Body of pancreas (tissue), 4 donors: ENCODE measurements at regions not wholly inside any gene's neighbourhood (a gene's known extent, or its start where the extent isn't known, plus 50 kb on each side); places are given as distances from the start of the nearest gene placed in this dataset.

Experiments used
- ATAC-seq: fragments of 150-250 bp; one replicate; pipeline ENCODE4 v1.9.1; 2016
- DNase-seq, 4 donors: peaks; one replicate each; pipeline ENCODE4 v3.0.0-alpha.2; 2019
- H3K27ac ChIP-seq, 4 donors: fragments of 200-600 bp; sonication (generic); 1 replicate in 3 of 4; 2 replicates in 1 of 4; pipeline versions ENCODE4 v1.5.1 to v1.6.1; 2016 to 2019; ENCODE audit warnings: mild to moderate bottlenecking in 1 of 4, mixed read lengths in 1 of 4, moderate library complexity in 1 of 4
- H3K27me3 ChIP-seq, 2 donors: fragments of 200-600 bp; sonication (generic); one replicate each; pipeline ENCODE4 v1.6.0; 2016; ENCODE audit warnings: mild to moderate bottlenecking in 1 of 2
- H3K36me3 ChIP-seq, 2 donors: fragments of 200-600 bp; sonication (generic); replicated peaks in 1 of 2; 2 replicates each; pipeline ENCODE4 v1.5.1; 2016; ENCODE audit warnings: low read depth in 2 of 2; ENCODE audit not compliant: insufficient read depth in 1 of 2
- H3K4me1 ChIP-seq: fragments of 200-600 bp; sonication (generic); one replicate; pipeline ENCODE4 v1.6.0; 2016
- H3K4me3 ChIP-seq, 2 donors: fragments of 200-600 bp; sonication (generic); 1 replicate in 1 of 2; 2 replicates in 1 of 2; pipeline ENCODE4 v1.5.1; 2016 to 2019
- H3K9me3 ChIP-seq, 3 donors: fragments of 200-600 bp; sonication (generic); 1 replicate in 2 of 3; 2 replicates in 1 of 3; pipeline ENCODE4 v1.5.1; 2016
- CTCF ChIP-seq, 7 experiments: fragments of 450-650 bp in 4 of 7; fragments of 200-600 bp in 3 of 7; sonication (generic) in 3 of 7; IDR thresholded peaks; one replicate each; pipeline ENCODE4 v1.5.1; 2016 to 2019; ENCODE audit warnings: antibody characterized with exemption in 7 of 7
- POLR2A ChIP-seq, 3 donors: fragments of 450-650 bp; IDR thresholded peaks; one replicate each; pipeline ENCODE4 v1.6.1; 2016; ENCODE audit warnings: antibody characterized with exemption in 3 of 3, mild to moderate bottlenecking in 2 of 3
- WGBS, 2 donors: methylation state at CpG; one replicate each; pipeline ENCODE4 v1.1.5; 2017; 5-methylcytosine and 5-hydroxymethylcytosine counted together
- intact Hi-C: fragments of 100-400 bp; cut with DNase I; formaldehyde crosslinking; loops from one replicate; pipeline ENCODE4 v1.15.1; 2023

DNA sequence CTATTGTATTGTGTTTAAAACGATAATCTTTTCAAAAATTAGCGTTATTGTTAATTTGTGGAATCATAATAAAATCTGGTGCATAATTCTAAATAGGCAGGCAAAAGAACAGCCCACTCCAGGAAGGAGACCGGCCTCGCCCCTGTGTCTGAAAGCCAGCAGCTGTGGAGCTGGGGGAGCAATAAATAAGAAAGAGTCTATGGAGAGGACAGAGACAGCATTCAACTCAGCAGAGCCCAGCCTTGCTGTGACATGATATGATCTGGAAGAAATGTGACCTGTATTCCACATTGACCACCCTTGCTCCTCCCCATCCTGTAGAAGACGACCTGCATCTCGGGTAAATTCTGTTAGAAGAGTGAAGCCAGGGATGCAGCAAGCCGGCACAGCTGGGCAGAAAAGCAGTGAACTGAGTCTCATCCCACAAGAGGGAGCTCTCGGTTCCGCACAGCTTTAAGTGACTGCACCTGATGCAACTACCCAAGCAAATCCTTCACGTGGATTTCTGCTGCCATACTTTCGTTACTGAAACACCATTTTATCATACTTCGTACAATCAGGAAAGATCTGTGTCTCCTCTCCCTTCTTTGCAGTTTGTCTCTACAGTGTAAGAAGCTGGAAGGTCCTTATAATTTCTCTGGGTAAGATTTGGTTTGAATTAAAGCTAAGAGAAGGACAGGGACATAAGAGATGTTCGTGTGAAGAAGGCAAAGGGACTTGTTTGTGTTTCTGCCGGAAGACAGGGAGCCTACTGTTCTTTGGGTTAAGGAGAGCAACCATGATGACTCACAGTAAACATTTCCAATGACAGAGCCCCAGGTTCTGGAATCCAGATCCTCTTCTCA, 427.1 kb downstream of the GPAM start:
- H3K9me3 ChIP-seq: no peaks in the 10 kb centered on the region
- 28 to 29% methylated on average over 14 of the region's 14 CpGs for WGBS, 2 donors
- DNase-seq (peak; percentile 36 to 57 (median 48)), ATAC-seq (no peak)
- H3K27me3 ChIP-seq: no peaks in the 10 kb centered on the region
- no peak overlapping the region for H3K4me3 ChIP-seq
- intact Hi-C loops: no loop called here
- no peak overlapping the region for H3K27ac ChIP-seq
- H3K4me1 ChIP-seq: no peaks in the 10 kb centered on the region
- H3K36me3 ChIP-seq: no peaks in the 10 kb centered on the region
- TF ChIP-seq POLR2A (IDR thresholded peaks at IDR 0.05): no peak
- TF ChIP-seq CTCF (IDR thresholded peaks at IDR 0.05): peak; percentile 18 to 54 (median 35)

GRCh38 chr10:111758593-111758992, 425.0 kb downstream of the GPAM start:
- Histone ChIP-seq H3K27me3 (no peaks in the 10 kb centered on the region), H3K4me3 (no peak overlapping the region), H3K9me3 (no peaks in the 10 kb centered on the region), H3K36me3 (no peaks in the 10 kb centered on the region), H3K27ac (no peak overlapping the region), H3K4me1 (no peaks in the 10 kb centered on the region)
- no peak for DNase-seq
- ATAC-seq: no peak
- TF ChIP-seq CTCF (IDR thresholded peaks at IDR 0.05): no peak
- no peak for TF ChIP-seq POLR2A (IDR thresholded peaks at IDR 0.05)
- intact Hi-C loops: no loop called here
- WGBS, 2 donors: 56 to 70% methylated on average over 3 of the region's 3 CpGs

DNA sequence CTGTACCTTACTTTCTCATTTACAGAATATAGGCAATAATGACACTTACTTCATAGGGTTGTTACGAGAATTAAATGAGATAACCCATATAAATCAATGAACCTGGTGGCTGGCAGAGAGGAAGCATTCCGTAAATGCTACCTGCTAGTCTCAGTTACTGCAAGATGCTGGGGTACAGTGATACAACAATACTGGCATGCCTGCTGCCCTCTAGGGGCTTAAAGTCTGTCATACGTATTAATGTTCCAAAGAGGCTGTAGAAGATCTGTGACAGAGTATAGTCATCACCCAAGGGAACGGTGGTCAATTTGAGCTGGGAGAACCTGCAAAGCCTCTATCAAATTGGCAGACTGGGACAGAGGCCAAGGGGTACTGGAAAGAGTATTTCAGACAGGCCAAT, 421.5 kb downstream of the GPAM start:
- Histone ChIP-seq H3K4me1 (no peaks in the 10 kb centered on the region), H3K9me3 (no peaks in the 10 kb centered on the region), H3K27ac (no peak overlapping the region), H3K27me3 (no peaks in the 10 kb centered on the region), H3K36me3 (no peaks in the 10 kb centered on the region), H3K4me3 (no peak overlapping the region)
- TF ChIP-seq CTCF (IDR thresholded peaks at IDR 0.05) (no peak), POLR2A (IDR thresholded peaks at IDR 0.05) (no peak)
- DNase-seq: no peak
- intact Hi-C loops: no loop called here
- 79 to 87% methylated on average over 4 of the region's 4 CpGs for WGBS, 2 donors
- no peak for ATAC-seq

GRCh38 chr10:111765216-111765615, 418.3 kb downstream of the GPAM start:
- Histone ChIP-seq H3K4me3 (no peak overlapping the region), H3K9me3 (no peaks in the 10 kb centered on the region), H3K4me1 (no peaks in the 10 kb centered on the region), H3K27ac (no peak overlapping the region), H3K36me3 (no peaks in the 10 kb centered on the region), H3K27me3 (no peaks in the 10 kb centered on the region)
- ATAC-seq: no peak
- WGBS, 2 donors: 41 to 45% methylated on average over 2 of the region's 2 CpGs
- DNase-seq: no peak
- intact Hi-C loops: no loop called here
- TF ChIP-seq POLR2A (IDR thresholded peaks at IDR 0.05) (no peak), CTCF (IDR thresholded peaks at IDR 0.05) (no peak)

DNA sequence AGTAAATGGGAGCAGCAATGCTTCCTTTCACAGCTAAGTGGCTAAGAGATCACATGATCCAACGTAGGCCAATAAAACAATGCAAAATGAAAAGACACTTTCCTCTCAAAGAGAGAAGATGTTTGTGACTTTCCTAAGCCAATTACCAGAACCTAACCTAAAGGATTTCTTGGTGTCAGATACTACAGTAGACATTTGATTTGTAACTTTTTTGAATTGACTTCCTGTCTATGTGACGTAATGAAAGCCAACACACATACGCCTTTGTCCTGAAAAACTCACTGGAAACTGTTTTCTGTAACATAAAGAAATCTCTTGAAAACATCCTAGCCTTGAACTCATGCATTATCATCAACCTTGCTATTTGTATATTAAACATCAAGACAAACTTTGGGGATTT, 417.1 kb downstream of the GPAM start:
- ATAC-seq (no peak), DNase-seq (no peak)
- no peak overlapping the region for H3K4me3 ChIP-seq
- H3K36me3 ChIP-seq: no peaks in the 10 kb centered on the region
- intact Hi-C loops: no loop called here
- H3K4me1 ChIP-seq: no peaks in the 10 kb centered on the region
- WGBS, 2 donors: 58 to 86% methylated on average over 3 of the region's 3 CpGs
- H3K27ac ChIP-seq: no peak overlapping the region
- no peaks in the 10 kb centered on the region for H3K9me3 ChIP-seq
- no peaks in the 10 kb centered on the region for H3K27me3 ChIP-seq
- no peak for TF ChIP-seq POLR2A (IDR thresholded peaks at IDR 0.05)
- no peak for TF ChIP-seq CTCF (IDR thresholded peaks at IDR 0.05)
